8988T (cell line): ENCODE measurements at regions not wholly inside any gene's neighbourhood (a gene's known extent, or its start where the extent isn't known, plus 50 kb on each side); places are given as distances from the start of the nearest gene placed in this dataset.

Experiments
- DNase-seq: peaks from one replicate; pipeline ENCODE4 v3.0.0; 2011

- no peak for DNase-seq
Observed at GRCh38 chr6:150713487-150713886, 113.8 kb downstream of the PLEKHG1 start.

GRCh38 chr6:150713931-150714330 is 114.2 kb downstream of the PLEKHG1 start:
- no peak for DNase-seq

DNA sequence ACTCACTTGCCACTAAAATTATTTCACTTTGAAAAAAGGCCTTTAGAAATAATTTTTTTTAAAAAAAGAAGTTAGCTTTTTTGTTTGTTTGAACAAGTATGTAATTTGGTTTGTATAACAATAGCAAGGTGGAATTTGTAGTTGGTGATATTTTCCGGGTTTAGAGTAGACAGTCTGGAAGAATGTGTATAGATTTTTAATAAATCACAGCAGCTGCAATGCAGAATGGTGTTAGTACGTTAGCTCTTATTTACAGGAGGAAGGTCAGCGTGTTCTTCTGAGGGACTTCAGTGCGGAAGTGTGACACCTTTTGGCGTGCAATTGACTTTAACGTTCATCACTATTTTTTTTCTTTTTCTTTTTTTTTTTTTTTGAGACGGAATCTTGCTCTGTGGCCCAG is 115.4 kb downstream of the PLEKHG1 start:
- DNase-seq, result no peak

DNA sequence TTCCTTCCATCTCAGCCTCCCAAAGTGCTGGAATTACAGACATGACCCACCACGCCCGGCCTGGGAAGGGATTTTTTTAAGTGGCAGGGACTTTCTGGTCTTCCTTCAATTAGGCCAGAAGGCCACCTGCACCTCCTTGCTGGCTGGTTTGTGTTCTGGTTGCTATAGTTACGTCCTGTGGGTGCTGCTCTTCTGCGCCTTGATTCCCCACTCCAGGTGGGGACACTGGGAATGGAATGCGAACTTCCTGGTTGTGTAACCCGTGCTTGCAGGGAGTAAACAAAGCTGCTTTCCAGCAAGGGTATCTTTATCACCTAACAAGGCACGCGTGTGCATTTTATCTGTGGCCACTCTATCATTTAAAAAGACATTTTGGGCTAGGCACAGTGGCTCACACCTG is 117.7 kb downstream of the PLEKHG1 start:
- no peak for DNase-seq

DNA sequence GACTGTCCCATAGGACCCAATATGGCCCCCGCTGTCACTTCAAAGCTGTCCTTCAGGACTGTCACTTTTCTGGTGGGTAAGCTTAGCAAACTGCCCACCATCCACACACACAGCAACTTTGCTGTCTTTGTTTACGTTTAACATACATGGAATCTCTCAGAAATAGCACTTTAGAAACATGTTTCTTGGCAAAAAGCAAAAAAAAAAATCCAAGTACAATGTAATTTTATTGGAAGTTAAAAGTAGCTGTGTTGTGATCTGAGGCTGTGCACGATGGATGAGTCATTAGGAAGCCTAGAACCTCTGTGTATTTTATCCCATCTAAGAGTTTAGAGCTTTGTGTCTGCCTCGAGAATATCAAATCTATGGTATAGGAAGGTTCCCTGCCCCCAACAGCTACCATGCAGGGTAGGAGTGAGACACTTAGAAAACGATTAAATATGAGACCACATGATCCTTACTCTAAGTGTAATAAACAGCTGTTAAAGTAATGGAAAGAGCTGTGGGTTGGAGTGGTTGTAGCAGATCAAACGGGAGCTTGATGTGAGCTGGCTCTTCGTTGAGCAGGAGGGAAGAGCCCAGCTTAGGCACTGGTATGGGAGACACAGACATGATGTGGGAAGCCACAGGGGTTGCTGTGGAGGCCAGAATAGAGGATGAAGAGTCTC is 119.5 kb downstream of the PLEKHG1 start:
- no peak for DNase-seq

DNA sequence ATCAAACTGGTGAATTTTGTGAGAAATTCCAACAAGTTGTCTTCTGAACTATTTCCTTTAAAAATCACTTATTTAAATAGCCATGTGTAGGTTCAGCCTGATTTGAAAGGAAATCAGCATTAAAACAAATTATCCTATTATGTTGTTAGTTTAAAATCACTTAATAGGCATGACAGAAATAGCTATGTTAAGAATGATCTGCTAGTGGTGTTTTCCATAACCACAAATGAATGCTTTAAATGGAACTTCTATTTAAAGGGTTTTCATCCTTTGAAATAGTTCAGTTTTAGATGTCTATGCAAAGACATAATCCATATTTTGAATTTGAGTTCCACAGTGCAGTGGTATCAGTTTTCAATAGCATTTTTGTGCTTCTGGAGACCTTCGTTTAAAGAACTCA is 120.1 kb downstream of the PLEKHG1 start:
- DNase-seq, result no peak

GRCh38 chr6:150720774-150721233 is 121.1 kb downstream of the PLEKHG1 start:
- no peak for DNase-seq

- DNase-seq, result no peak
Observed at GRCh38 chr6:150721418-150722266, 122.0 kb downstream of the PLEKHG1 start.

DNA sequence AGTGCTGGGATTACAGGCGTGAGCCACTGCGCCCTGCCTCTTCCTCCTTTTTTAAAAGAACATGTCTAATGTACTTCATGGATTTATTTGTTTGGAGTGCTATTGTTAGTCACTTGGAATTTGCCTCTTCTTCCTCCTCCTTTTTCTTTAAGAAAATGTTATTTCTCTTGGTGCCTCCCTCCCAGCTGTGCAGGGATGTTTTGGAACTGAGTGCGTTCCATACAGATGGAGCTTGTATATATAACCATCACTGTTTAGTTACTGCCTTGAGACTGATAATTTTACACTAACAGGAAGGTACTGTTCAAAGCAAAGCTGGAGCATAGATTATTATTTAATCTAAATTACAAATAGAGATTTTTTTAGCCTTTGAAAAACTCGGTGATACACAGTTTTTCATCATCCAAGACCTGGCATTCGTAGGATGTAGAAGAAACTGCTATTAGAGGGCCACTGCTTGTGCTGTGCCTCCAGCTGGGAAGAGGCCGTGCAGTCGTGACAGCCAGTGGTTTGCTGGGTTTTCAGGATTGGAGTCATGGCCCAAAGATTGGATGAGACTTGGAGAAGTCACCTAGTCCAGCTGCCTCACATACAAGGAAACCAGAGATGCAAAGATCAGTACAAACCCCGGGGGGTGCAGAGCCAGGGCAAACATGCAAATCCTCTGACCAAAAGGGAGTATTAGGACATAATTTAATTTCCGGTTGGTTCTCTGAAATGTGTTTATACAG is 123.1 kb downstream of the PLEKHG1 start:
- DNase-seq, result no peak

GRCh38 chr6:150723345-150723658 is 123.6 kb downstream of the PLEKHG1 start:
- DNase-seq, result no peak

- DNase-seq, result no peak
Observed at GRCh38 chr6:150723857-150724256, 124.2 kb downstream of the PLEKHG1 start.

- DNase-seq, result no peak
Observed at GRCh38 chr6:150725795-150726194, 126.1 kb downstream of the PLEKHG1 start.

GRCh38 chr6:150729188-150729748 is 129.6 kb downstream of the PLEKHG1 start:
- no peak for DNase-seq

DNA sequence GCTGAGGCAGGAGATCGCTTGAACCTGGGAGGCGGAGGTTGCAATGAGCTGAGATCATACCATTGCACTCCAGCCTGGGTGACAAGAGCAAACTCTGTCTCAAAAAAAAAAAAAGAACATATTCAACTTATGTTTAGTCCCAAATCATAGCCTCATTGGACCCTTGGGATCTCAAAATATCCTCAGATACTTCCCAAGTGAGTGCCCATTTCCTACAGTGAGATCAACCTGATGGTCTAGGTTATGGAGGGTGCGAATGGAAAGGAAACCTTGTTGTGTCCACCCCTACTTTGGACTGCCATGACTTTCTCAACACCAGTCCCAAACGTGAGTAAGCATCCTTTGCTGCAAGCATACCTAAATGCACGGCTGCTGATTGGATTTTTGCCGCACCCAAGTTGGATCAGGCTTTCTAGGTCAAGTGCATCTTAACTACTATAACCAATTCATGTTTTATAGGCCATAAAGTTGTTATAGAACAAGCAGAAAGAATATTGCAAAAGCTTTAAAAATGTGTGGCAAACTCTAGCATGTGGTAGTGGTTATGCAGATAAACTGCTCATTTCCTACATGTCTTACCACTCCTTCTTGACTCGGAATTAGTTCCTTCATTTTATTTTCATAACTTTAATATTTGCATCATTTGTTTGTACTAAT is 131.2 kb downstream of the PLEKHG1 start:
- no peak for DNase-seq

GRCh38 chr6:150732765-150733539 is 132.6 kb upstream of the MTHFD1L start:
- no peak for DNase-seq

- no peak for DNase-seq
Observed at GRCh38 chr6:150733726-150734125, 131.8 kb upstream of the MTHFD1L start.

- no peak for DNase-seq
Observed at GRCh38 chr6:150734235-150734634, 131.3 kb upstream of the MTHFD1L start.

DNA sequence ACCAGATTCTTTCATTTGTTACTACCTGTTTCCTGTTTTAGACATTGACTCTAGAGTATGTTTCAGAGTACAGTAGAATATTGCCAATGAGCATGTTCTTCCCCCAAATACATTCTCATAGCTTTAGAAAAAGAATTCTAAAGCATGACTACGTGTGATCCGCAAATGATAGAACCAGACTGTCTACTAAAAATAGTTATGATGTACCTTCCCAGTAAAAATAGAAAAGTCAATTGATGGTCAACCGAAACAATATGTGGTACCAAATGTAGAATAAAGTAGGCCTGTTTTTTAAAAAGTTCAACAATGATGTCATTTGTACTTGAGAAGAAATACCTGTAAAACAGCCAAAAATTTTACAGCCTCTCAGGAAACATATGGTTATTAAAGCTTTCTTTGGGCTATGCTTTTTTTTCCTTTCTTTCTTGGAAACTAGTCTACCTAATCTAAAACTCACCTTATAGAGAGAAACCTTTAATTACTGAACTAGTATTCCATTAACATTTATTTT is 130.1 kb upstream of the MTHFD1L start:
- no peak for DNase-seq

DNA sequence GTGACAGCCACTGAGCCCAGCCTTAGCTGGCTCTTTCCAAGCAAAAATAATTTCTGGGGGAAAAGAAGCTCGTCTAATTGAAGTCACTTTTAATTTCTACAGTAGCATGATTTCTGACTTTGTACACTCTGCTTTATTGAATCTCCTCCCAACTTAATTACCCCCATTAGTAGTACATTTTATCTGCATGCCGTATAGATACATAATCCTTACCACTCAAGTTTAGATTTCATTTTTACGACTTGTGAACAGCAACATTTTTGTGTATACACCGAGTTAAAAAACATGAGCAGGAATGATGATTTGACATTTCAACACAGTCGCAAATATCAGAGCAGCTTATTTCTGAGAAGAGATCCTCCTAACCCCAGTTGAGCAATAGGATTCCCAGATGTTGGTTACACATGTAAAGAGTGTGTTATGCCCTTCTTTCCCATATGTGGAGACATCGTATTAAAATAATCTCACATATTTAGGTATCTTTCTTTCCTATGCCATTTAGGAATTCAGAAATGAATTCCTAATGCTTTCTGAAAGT is 127.3 kb upstream of the MTHFD1L start:
- no peak for DNase-seq

DNA sequence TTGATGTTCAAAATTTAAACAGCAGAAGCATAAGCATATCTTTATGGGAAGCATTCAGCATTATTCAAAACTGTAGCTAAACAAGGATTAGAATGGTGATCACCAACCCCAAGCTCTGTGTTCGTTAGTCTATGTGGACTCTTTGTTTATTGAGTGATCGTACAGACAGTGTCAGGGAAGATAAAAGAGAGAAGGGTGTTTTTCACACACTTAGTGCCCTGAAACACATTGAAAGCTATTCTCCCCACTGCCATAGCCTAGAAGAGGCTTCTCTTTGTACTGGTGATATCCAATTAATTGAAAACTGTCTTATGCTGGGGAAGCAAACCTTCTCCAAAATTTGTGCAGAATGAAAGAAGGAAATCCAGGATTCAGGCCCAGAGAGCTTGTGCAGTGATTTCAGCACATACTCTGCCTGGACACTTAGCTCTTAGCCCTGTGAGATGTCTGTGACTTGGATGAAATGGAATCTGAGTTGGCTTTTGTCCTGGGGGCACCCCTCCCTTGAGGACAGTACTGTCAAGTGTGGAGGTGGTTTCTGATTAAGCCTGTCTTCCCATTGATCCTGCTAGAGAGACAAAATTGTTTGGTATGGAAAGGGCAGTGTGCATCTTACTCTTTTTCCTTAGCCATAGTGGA is 125.7 kb upstream of the MTHFD1L start:
- no peak for DNase-seq

DNA sequence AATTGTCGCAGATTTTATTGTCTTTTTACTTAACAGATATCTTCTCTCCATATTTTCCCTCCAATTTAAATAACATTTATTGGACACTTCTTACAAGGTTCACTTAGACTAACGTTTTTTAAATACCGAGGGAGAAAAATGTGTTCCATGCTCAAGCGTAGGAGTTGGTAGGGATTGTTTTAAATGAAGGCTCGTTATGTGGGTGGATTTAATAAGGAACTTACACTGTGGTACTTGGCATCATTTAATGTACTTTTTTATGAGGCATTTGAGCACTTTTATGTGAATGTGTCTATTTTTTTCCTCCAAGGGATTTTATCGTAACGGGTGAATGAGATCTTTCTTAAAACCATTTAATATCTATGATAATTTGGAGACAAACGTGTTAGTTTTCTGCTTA is 125.0 kb upstream of the MTHFD1L start:
- DNase-seq, result no peak
